Activated CD4-positive, alpha-beta memory T cell treated with anti-CD3 and anti-CD28 coated beads for 36 hours (primary cell): ENCODE measurements at regions not wholly inside any gene's neighbourhood (a gene's known extent, or its start where the extent isn't known, plus 50 kb on each side); places are given as distances from the start of the nearest gene placed in this dataset.

Experiments used
- CTCF ChIA-PET: fragments of 350-600 bp; sonication (Branson Sonifier 250); formaldehyde crosslinking; loops from one replicate; lab custom pipeline; 2021; ENCODE audit warnings: antibody characterized with exemption, inconsistent platforms; lab: Charles Lee
- POLR2A ChIA-PET: fragments of 350-600 bp; sonication (Branson Sonifier 250); formaldehyde crosslinking; loops from one replicate; lab custom pipeline; 2021; ENCODE audit warnings: antibody characterized with exemption; lab: Charles Lee
- DNase-seq: peaks from one replicate; pipeline ENCODE4 v3.0.0-alpha.2; 2020
- H3K27ac Mint-ChIP-seq: one replicate; pipeline ENCODE4 v1.8.0; 2021; ENCODE audit warnings: mixed read lengths
- H3K27me3 Mint-ChIP-seq: one replicate; pipeline ENCODE4 v1.8.0; 2021; ENCODE audit warnings: mixed read lengths
- H3K36me3 Mint-ChIP-seq: one replicate; pipeline ENCODE4 v1.8.0; 2021; ENCODE audit warnings: mixed read lengths
- H3K4me1 Mint-ChIP-seq: one replicate; pipeline ENCODE4 v1.8.0; 2021; ENCODE audit warnings: low read depth, mixed read lengths
- H3K4me3 Mint-ChIP-seq: one replicate; pipeline ENCODE4 v1.8.0; 2021; ENCODE audit warnings: mild to moderate bottlenecking, mixed read lengths
- H3K9me3 Mint-ChIP-seq: one replicate; pipeline ENCODE4 v1.8.0; 2021; ENCODE audit warnings: mixed read lengths
- intact Hi-C: fragments of 100-400 bp; cut with micrococcal nuclease; formaldehyde crosslinking; loops from one replicate; pipeline ENCODE4 v1.15.1; 2023

GRCh38 chr7:118734541-118734940, 510.0 kb downstream of the ANKRD7 start:
- H3K4me1 Mint-ChIP-seq: no peaks in the 10 kb centered on the region
- DNase-seq: no peak
- POLR2A ChIA-PET: no interaction called here
- H3K4me3 Mint-ChIP-seq: no peak overlapping the region
- H3K27me3 Mint-ChIP-seq: no peaks in the 10 kb centered on the region
- H3K9me3 Mint-ChIP-seq: peaks cover 15% of the 10 kb centered on the region
- H3K27ac Mint-ChIP-seq: no peak overlapping the region
- intact Hi-C loops: no loop called here
- no peaks in the 10 kb centered on the region for H3K36me3 Mint-ChIP-seq
- CTCF ChIA-PET: no interaction called here

GRCh38 chr7:118735441-118735840, 510.9 kb downstream of the ANKRD7 start:
- no peak overlapping the region for H3K27ac Mint-ChIP-seq
- ChIA-PET CTCF (no interaction called here), POLR2A (no interaction called here)
- no peaks in the 10 kb centered on the region for H3K27me3 Mint-ChIP-seq
- H3K4me3 Mint-ChIP-seq: no peak overlapping the region
- no peaks in the 10 kb centered on the region for H3K4me1 Mint-ChIP-seq
- H3K9me3 Mint-ChIP-seq: peaks cover 20% of the 10 kb centered on the region
- no peaks in the 10 kb centered on the region for H3K36me3 Mint-ChIP-seq
- intact Hi-C loops: no loop called here
- DNase-seq: no peak

GRCh38 chr7:118737935-118738334, 513.4 kb downstream of the ANKRD7 start:
- no peak overlapping the region for H3K27ac Mint-ChIP-seq
- ChIA-PET POLR2A (no interaction called here), CTCF (no interaction called here)
- H3K27me3 Mint-ChIP-seq: no peaks in the 10 kb centered on the region
- H3K36me3 Mint-ChIP-seq: no peaks in the 10 kb centered on the region
- H3K4me1 Mint-ChIP-seq: no peaks in the 10 kb centered on the region
- H3K9me3 Mint-ChIP-seq: peaks cover 19% of the 10 kb centered on the region
- intact Hi-C loops: no loop called here
- H3K4me3 Mint-ChIP-seq: no peak overlapping the region
- no peak for DNase-seq

- no peaks in the 10 kb centered on the region for H3K36me3 Mint-ChIP-seq
- CTCF ChIA-PET: no interaction called here
- H3K9me3 Mint-ChIP-seq: peaks cover 13% of the 10 kb centered on the region
- H3K27me3 Mint-ChIP-seq: no peaks in the 10 kb centered on the region
- no peak for DNase-seq
- H3K4me1 Mint-ChIP-seq: no peaks in the 10 kb centered on the region
- H3K27ac Mint-ChIP-seq: no peak overlapping the region
- intact Hi-C loops: no loop called here
- POLR2A ChIA-PET: no interaction called here
- H3K4me3 Mint-ChIP-seq: no peak overlapping the region
Measured at GRCh38 chr7:118745927-118746326, 521.4 kb downstream of the ANKRD7 start.

- H3K4me1 Mint-ChIP-seq: no peaks in the 10 kb centered on the region
- H3K27me3 Mint-ChIP-seq: no peaks in the 10 kb centered on the region
- ChIA-PET POLR2A (no interaction called here), CTCF (no interaction called here)
- H3K36me3 Mint-ChIP-seq: no peaks in the 10 kb centered on the region
- no peak overlapping the region for H3K27ac Mint-ChIP-seq
- H3K4me3 Mint-ChIP-seq: no peak overlapping the region
- intact Hi-C loops: no loop called here
- DNase-seq: no peak
- H3K9me3 Mint-ChIP-seq: peaks cover 11% of the 10 kb centered on the region
Measured at GRCh38 chr7:118747473-118747872, 523.0 kb downstream of the ANKRD7 start.

DNA sequence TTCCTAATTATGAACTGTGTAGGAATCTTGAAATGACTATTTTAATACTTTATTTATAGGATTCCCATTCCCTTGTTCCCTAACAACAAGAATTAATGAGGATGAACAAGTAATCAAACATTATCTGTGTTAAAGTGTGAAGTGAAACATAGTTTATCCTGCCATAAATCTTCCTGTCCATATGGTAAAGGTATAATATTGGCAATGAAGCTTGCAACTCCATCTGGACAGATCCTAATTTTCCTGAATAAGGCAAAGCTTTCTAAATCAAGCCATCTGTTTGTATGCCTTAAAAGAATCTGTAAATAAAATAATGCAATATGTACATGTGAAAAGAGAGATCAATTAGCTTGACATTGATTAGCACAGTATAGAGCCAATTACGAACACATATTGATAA, 529.0 kb downstream of the ANKRD7 start:
- ChIA-PET CTCF (no interaction called here), POLR2A (interaction anchor here (0.6 kb wide), 1 partner anchor 36 kb away, joined by 4 read pairs; no protein-coding TSS in a partner anchor)
- Mint-ChIP-seq H3K27me3 (no peaks in the 10 kb centered on the region), H3K36me3 (no peaks in the 10 kb centered on the region), H3K27ac (no peak overlapping the region), H3K4me1 (no peaks in the 10 kb centered on the region), H3K9me3 (peaks cover 3% of the 10 kb centered on the region), H3K4me3 (no peak overlapping the region)
- intact Hi-C loops: no loop called here
- DNase-seq: no peak

GRCh38 chr7:118754608-118755007, 530.1 kb downstream of the ANKRD7 start:
- ChIA-PET CTCF (no interaction called here), POLR2A (no interaction called here)
- intact Hi-C loops: no loop called here
- DNase-seq: no peak
- peaks cover 3% of the 10 kb centered on the region for H3K9me3 Mint-ChIP-seq
- H3K27me3 Mint-ChIP-seq: no peaks in the 10 kb centered on the region
- no peaks in the 10 kb centered on the region for H3K36me3 Mint-ChIP-seq
- H3K4me1 Mint-ChIP-seq: no peaks in the 10 kb centered on the region
- no peak overlapping the region for H3K27ac Mint-ChIP-seq
- no peak overlapping the region for H3K4me3 Mint-ChIP-seq

GRCh38 chr7:118755067-118755625, 530.6 kb downstream of the ANKRD7 start:
- no peak overlapping the region for H3K27ac Mint-ChIP-seq
- CTCF ChIA-PET: no interaction called here
- H3K4me3 Mint-ChIP-seq: no peak overlapping the region
- POLR2A ChIA-PET: no interaction called here
- H3K27me3 Mint-ChIP-seq: no peaks in the 10 kb centered on the region
- no peak for DNase-seq
- H3K9me3 Mint-ChIP-seq: peaks cover 3% of the 10 kb centered on the region
- intact Hi-C loops: no loop called here
- no peaks in the 10 kb centered on the region for H3K4me1 Mint-ChIP-seq
- H3K36me3 Mint-ChIP-seq: no peaks in the 10 kb centered on the region

- Mint-ChIP-seq H3K27ac (no peak overlapping the region), H3K9me3 (peaks cover 10% of the 10 kb centered on the region), H3K36me3 (no peaks in the 10 kb centered on the region), H3K27me3 (no peaks in the 10 kb centered on the region), H3K4me1 (no peaks in the 10 kb centered on the region), H3K4me3 (no peak overlapping the region)
- intact Hi-C loops: no loop called here
- no peak for DNase-seq
- CTCF ChIA-PET: no interaction called here
- POLR2A ChIA-PET: no interaction called here
Measured at GRCh38 chr7:118757066-118757465, 532.6 kb downstream of the ANKRD7 start.

DNA sequence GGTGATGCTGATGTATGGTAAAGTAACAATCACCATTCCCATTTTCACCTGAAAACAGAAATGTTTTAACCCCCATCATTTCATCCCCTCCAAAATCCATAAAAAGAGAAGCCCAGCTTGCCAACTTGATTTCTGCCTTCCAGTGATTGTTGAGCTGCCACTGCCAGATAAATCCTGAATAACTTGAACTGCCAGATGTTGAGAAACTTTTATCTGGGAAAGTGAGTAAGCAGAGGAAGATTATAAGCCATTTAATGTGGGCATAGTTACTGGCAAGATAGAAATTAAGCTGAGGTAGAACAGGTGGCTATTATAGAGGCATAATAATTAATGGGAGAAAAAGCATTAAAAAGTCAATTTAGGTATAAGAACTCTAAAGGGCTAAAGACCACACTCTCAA, 534.1 kb downstream of the ANKRD7 start:
- Mint-ChIP-seq H3K27me3 (no peaks in the 10 kb centered on the region), H3K4me1 (no peaks in the 10 kb centered on the region), H3K4me3 (no peak overlapping the region), H3K27ac (no peak overlapping the region), H3K9me3 (peaks cover 10% of the 10 kb centered on the region), H3K36me3 (no peaks in the 10 kb centered on the region)
- no peak for DNase-seq
- ChIA-PET POLR2A (no interaction called here), CTCF (no interaction called here)
- intact Hi-C loops: no loop called here

GRCh38 chr7:118759921-118760320, 535.4 kb downstream of the ANKRD7 start:
- POLR2A ChIA-PET: no interaction called here
- Mint-ChIP-seq H3K4me3 (no peak overlapping the region), H3K27ac (no peak overlapping the region), H3K9me3 (peaks cover 17% of the 10 kb centered on the region), H3K4me1 (no peaks in the 10 kb centered on the region), H3K36me3 (no peaks in the 10 kb centered on the region), H3K27me3 (no peaks in the 10 kb centered on the region)
- DNase-seq: no peak
- CTCF ChIA-PET: no interaction called here
- intact Hi-C loops: no loop called here

DNA sequence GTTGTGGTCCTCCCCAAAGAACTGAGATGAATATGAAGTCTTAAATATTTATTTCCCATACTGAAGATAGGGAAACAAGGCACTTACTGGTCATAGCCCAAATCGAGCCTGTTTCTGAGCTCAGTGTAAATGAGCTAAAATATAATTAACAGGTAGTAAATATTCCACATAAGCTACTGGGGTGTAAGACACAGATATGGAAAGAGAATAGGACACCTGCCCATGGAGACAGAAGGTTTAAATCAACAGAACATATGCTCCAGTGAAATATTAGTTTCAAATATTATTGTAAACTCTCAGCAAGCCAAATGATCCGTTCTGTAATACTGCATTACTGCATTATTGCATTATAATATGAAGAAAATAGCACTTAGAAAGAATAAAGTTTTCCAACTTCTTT, 537.9 kb downstream of the ANKRD7 start:
- Mint-ChIP-seq H3K27me3 (no peaks in the 10 kb centered on the region), H3K36me3 (no peaks in the 10 kb centered on the region), H3K27ac (no peak overlapping the region), H3K4me3 (no peak overlapping the region), H3K4me1 (no peaks in the 10 kb centered on the region), H3K9me3 (peaks cover 13% of the 10 kb centered on the region)
- intact Hi-C loops: no loop called here
- DNase-seq: no peak
- CTCF ChIA-PET: no interaction called here
- POLR2A ChIA-PET: no interaction called here

- POLR2A ChIA-PET: no interaction called here
- no peak overlapping the region for H3K4me3 Mint-ChIP-seq
- H3K27me3 Mint-ChIP-seq: no peaks in the 10 kb centered on the region
- peaks cover 13% of the 10 kb centered on the region for H3K9me3 Mint-ChIP-seq
- DNase-seq: no peak
- CTCF ChIA-PET: no interaction called here
- no peaks in the 10 kb centered on the region for H3K4me1 Mint-ChIP-seq
- no peaks in the 10 kb centered on the region for H3K36me3 Mint-ChIP-seq
- intact Hi-C loops: no loop called here
- no peak overlapping the region for H3K27ac Mint-ChIP-seq
Measured at GRCh38 chr7:118764221-118764620, 539.7 kb downstream of the ANKRD7 start.
